ENCODE measurements at regions not wholly inside any gene's neighbourhood (a gene's known extent, or its start where the extent isn't known, plus 50 kb on each side); places are given as distances from the start of the nearest gene placed in this dataset.

- intact Hi-C loops (cut with DNase I): no loop called here
- 37 to 78% (median 65%) methylated on average over 3 of the region's 3 CpGs for WGBS, 3 donors
- Histone ChIP-seq H3K9me3 (no peaks in the 10 kb centered on the region), H3K36me3 (ENCODE audit: insufficient read depth in 1 of 2, low read depth in 1 of 2) (no peaks in the 10 kb centered on the region), H3K4me3 (no peak overlapping the region), H3K27ac (peak overlapping the region; percentile 23), H3K4me1 (no peaks in the 10 kb centered on the region), H3K27me3 (ENCODE audit: insufficient read depth in 3 of 3, low read length in 2 of 3) (no peaks in the 10 kb centered on the region)
- no peak for TF ChIP-seq CTCF (IDR thresholded peaks at IDR 0.05)
- ATAC-seq (peak; percentile 63 to 94 (median 92)), DNase-seq (no peak)
These were observed 241.7 kb upstream of the TLL1 start for GRCh38 chr4:165631208-165631894.

GRCh38 chr4:165631912-165632311 lies 241.1 kb upstream of the TLL1 start:
- H3K9me3 ChIP-seq: no peaks in the 10 kb centered on the region
- no peaks in the 10 kb centered on the region for H3K4me1 ChIP-seq
- intact Hi-C loops (cut with DNase I): no loop called here
- WGBS, 3 donors: 44 to 71% (median 55%) methylated on average over 3 of the region's 3 CpGs
- peak in 3 of 4 donors; percentile 44 to 63 (median 55) for ATAC-seq
- no peak for DNase-seq
- H3K27ac ChIP-seq: peak overlapping the region; percentile 16
- no peaks in the 10 kb centered on the region for H3K36me3 ChIP-seq (ENCODE audit: insufficient read depth in 1 of 2, low read depth in 1 of 2)
- no peak for TF ChIP-seq CTCF (IDR thresholded peaks at IDR 0.05)
- no peak overlapping the region for H3K4me3 ChIP-seq
- no peaks in the 10 kb centered on the region for H3K27me3 ChIP-seq (ENCODE audit: insufficient read depth in 3 of 3, low read length in 2 of 3)

- H3K4me1 ChIP-seq: no peaks in the 10 kb centered on the region
- DNase-seq (no peak), ATAC-seq (no peak)
- H3K4me3 ChIP-seq: no peak overlapping the region
- no peaks in the 10 kb centered on the region for H3K27me3 ChIP-seq (ENCODE audit: insufficient read depth in 3 of 3, low read length in 2 of 3)
- TF ChIP-seq CTCF (IDR thresholded peaks at IDR 0.05): no peak
- H3K36me3 ChIP-seq (ENCODE audit: insufficient read depth in 1 of 2, low read depth in 1 of 2): no peaks in the 10 kb centered on the region
- intact Hi-C loops (cut with DNase I): no loop called here
- H3K27ac ChIP-seq: no peak overlapping the region
- H3K9me3 ChIP-seq: no peaks in the 10 kb centered on the region
These were observed 238.3 kb upstream of the TLL1 start for GRCh38 chr4:165634766-165635165.

- Histone ChIP-seq H3K4me1 (no peaks in the 10 kb centered on the region), H3K9me3 (no peaks in the 10 kb centered on the region), H3K27me3 (ENCODE audit: insufficient read depth in 3 of 3, low read length in 2 of 3) (no peaks in the 10 kb centered on the region), H3K27ac (no peak overlapping the region), H3K4me3 (no peak overlapping the region), H3K36me3 (ENCODE audit: insufficient read depth in 1 of 2, low read depth in 1 of 2) (no peaks in the 10 kb centered on the region)
- TF ChIP-seq CTCF (IDR thresholded peaks at IDR 0.05): no peak
- ATAC-seq (no peak), DNase-seq (no peak)
- 86 to 92% (median 88%) methylated on average over 1 of the region's 1 CpG for WGBS, 3 donors
- intact Hi-C loops (cut with DNase I): no loop called here
These were observed 237.7 kb upstream of the TLL1 start for GRCh38 chr4:165635381-165635780.

GRCh38 chr4:165635951-165636350 lies 237.1 kb upstream of the TLL1 start:
- 75 to 86% (median 85%) methylated on average over 2 of the region's 2 CpGs for WGBS, 3 donors
- no peak for TF ChIP-seq CTCF (IDR thresholded peaks at IDR 0.05)
- Histone ChIP-seq H3K27me3 (ENCODE audit: insufficient read depth in 3 of 3, low read length in 2 of 3) (no peaks in the 10 kb centered on the region), H3K9me3 (no peaks in the 10 kb centered on the region), H3K27ac (no peak overlapping the region), H3K4me3 (no peak overlapping the region), H3K4me1 (no peaks in the 10 kb centered on the region), H3K36me3 (ENCODE audit: insufficient read depth in 1 of 2, low read depth in 1 of 2) (no peaks in the 10 kb centered on the region)
- intact Hi-C loops (cut with DNase I): no loop called here
- DNase-seq: no peak
- ATAC-seq: no peak

Measured in psoas muscle (tissue), 7 donors.